DND-41 (cell line): ENCODE measurements at regions not wholly inside any gene's neighbourhood (a gene's known extent, or its start where the extent isn't known, plus 50 kb on each side); places are given as distances from the start of the nearest gene placed in this dataset.

Source experiments
- ATAC-seq: fragments of 200-7000 bp; cut with Tn5 transposase; 3 replicates; pipeline ENCODE4 v1.9.1; 2021; ENCODE audit warnings: low read depth; ENCODE audit not compliant: insufficient read depth
- DNase-seq: peaks from one replicate; pipeline ENCODE4 v3.0.0-alpha.2; 2020
- H2AFZ ChIP-seq: 2 replicates; pipeline ENCODE4 v1.6.0; 2012; ENCODE audit warnings: low read depth, low read length
- H3K27ac ChIP-seq: 2 replicates; pipeline ENCODE4 v1.5.1; 2012; ENCODE audit warnings: low read length, inconsistent platforms
- H3K27me3 ChIP-seq: fragments of 200-600 bp; sonication (generic); 2 replicates; pipeline ENCODE4 v1.6.0; 2012; ENCODE audit warnings: low read length, mild to moderate bottlenecking, inconsistent platforms; ENCODE audit not compliant: insufficient read depth, poor library complexity
- H3K36me3 ChIP-seq: 2 replicates; pipeline ENCODE4 v1.5.1; 2012; ENCODE audit warnings: low read length, inconsistent platforms; ENCODE audit not compliant: insufficient read depth
- H3K4me1 ChIP-seq: 2 replicates; pipeline ENCODE4 v1.5.1; 2012; ENCODE audit warnings: mild to moderate bottlenecking, low read length; ENCODE audit not compliant: insufficient read depth
- H3K4me2 ChIP-seq: 2 replicates; pipeline ENCODE4 v1.6.0; 2012; ENCODE audit warnings: mild to moderate bottlenecking, moderate library complexity, low read length, inconsistent platforms; ENCODE audit not compliant: insufficient read depth
- H3K4me3 ChIP-seq, 2 experiments: fragments of 200-600 bp in 1 of 2; shearing (Covaris generic) in 1 of 2; 2 replicates each; pipeline ENCODE4 v1.5.1; 2012 to 2016; ENCODE audit warnings: inconsistent platforms in 2 of 2, low read length in 2 of 2, mild to moderate bottlenecking in 2 of 2, low read depth in 1 of 2, moderate library complexity in 1 of 2
- H3K79me2 ChIP-seq: 2 replicates; pipeline ENCODE4 v1.6.0; 2012; ENCODE audit warnings: low read length, inconsistent platforms; ENCODE audit not compliant: insufficient read depth
- H3K9ac ChIP-seq: 2 replicates; pipeline ENCODE4 v1.6.0; 2012; ENCODE audit warnings: low read depth, mild to moderate bottlenecking, inconsistent platforms, low read length, moderate library complexity
- H3K9me3 ChIP-seq: 2 replicates; pipeline ENCODE4 v1.5.1; 2012; ENCODE audit warnings: low read length, moderate library complexity, mild to moderate bottlenecking, inconsistent platforms; ENCODE audit not compliant: insufficient read depth, severe bottlenecking
- H4K20me1 ChIP-seq: 2 replicates; pipeline ENCODE4 v1.6.0; 2012; ENCODE audit warnings: low read length; ENCODE audit not compliant: insufficient read depth
- CTCF ChIP-seq: IDR thresholded peaks from 2 replicates; pipeline ENCODE4 v1.5.1; 2012; ENCODE audit warnings: borderline replicate concordance, low read length, moderate library complexity, mild to moderate bottlenecking; ENCODE audit not compliant: poor library complexity, severe bottlenecking; ENCODE audit errors: extremely low read depth
- EZH2 ChIP-seq: IDR thresholded peaks from 3 replicates; pipeline ENCODE4 v1.6.1; 2012; ENCODE audit warnings: borderline replicate concordance, low read depth, mild to moderate bottlenecking, moderate library complexity, low read length, inconsistent platforms; ENCODE audit not compliant: severe bottlenecking

- no peak overlapping the region for H3K4me2 ChIP-seq
Observed at GRCh38 chr12:14314801-14315200, 50.7 kb upstream of the ATF7IP start.

GRCh38 chr12:14315501-14315900, 50.0 kb upstream of the ATF7IP start:
- no peak for TF ChIP-seq EZH2
- no peak for TF ChIP-seq CTCF
- Histone ChIP-seq H3K27me3 (no peaks in the 10 kb centered on the region), H3K4me3 (no peak overlapping the region), H3K36me3 (no peaks in the 10 kb centered on the region), H4K20me1 (no peaks in the 10 kb centered on the region), H3K27ac (no peak overlapping the region), H3K4me2 (no peak overlapping the region), H2AFZ (no peak overlapping the region), H3K4me1 (no peaks in the 10 kb centered on the region), H3K9me3 (no peaks in the 10 kb centered on the region), H3K9ac (no peak overlapping the region), H3K79me2 (no peaks in the 10 kb centered on the region)
- DNase-seq, result no peak
- ATAC-seq, result no peak

More at GRCh38 chr12:14314801-14315200, 50.7 kb upstream of the ATF7IP start:
- TF ChIP-seq EZH2 (no peak), CTCF (no peak)
- H3K9ac ChIP-seq, result no peak overlapping the region
- H3K27me3 ChIP-seq, result no peaks in the 10 kb centered on the region
- no peak overlapping the region for H2AFZ ChIP-seq
- DNase-seq (no peak), ATAC-seq (no peak)
- no peaks in the 10 kb centered on the region for H4K20me1 ChIP-seq
- no peaks in the 10 kb centered on the region for H3K79me2 ChIP-seq
- H3K4me3 ChIP-seq, result no peak overlapping the region
- H3K27ac ChIP-seq, result no peak overlapping the region
- H3K9me3 ChIP-seq, result no peaks in the 10 kb centered on the region
- no peaks in the 10 kb centered on the region for H3K36me3 ChIP-seq
- no peaks in the 10 kb centered on the region for H3K4me1 ChIP-seq
